DND-41 (cell line): ENCODE measurements at regions not wholly inside any gene's neighbourhood (a gene's known extent, or its start where the extent isn't known, plus 50 kb on each side); places are given as distances from the start of the nearest gene placed in this dataset.

Experiments
- ATAC-seq: fragments of 200-7000 bp; cut with Tn5 transposase; 3 replicates; pipeline ENCODE4 v1.9.1; 2021; ENCODE audit warnings: low read depth; ENCODE audit not compliant: insufficient read depth
- DNase-seq: peaks from one replicate; pipeline ENCODE4 v3.0.0-alpha.2; 2020
- H2AFZ ChIP-seq: 2 replicates; pipeline ENCODE4 v1.6.0; 2012; ENCODE audit warnings: low read depth, low read length
- H3K27ac ChIP-seq: 2 replicates; pipeline ENCODE4 v1.5.1; 2012; ENCODE audit warnings: low read length, inconsistent platforms
- H3K27me3 ChIP-seq: fragments of 200-600 bp; sonication (generic); 2 replicates; pipeline ENCODE4 v1.6.0; 2012; ENCODE audit warnings: low read length, mild to moderate bottlenecking, inconsistent platforms; ENCODE audit not compliant: insufficient read depth, poor library complexity
- H3K36me3 ChIP-seq: 2 replicates; pipeline ENCODE4 v1.5.1; 2012; ENCODE audit warnings: low read length, inconsistent platforms; ENCODE audit not compliant: insufficient read depth
- H3K4me1 ChIP-seq: 2 replicates; pipeline ENCODE4 v1.5.1; 2012; ENCODE audit warnings: mild to moderate bottlenecking, low read length; ENCODE audit not compliant: insufficient read depth
- H3K4me2 ChIP-seq: 2 replicates; pipeline ENCODE4 v1.6.0; 2012; ENCODE audit warnings: mild to moderate bottlenecking, moderate library complexity, low read length, inconsistent platforms; ENCODE audit not compliant: insufficient read depth
- H3K4me3 ChIP-seq, 2 experiments: fragments of 200-600 bp in 1 of 2; shearing (Covaris generic) in 1 of 2; 2 replicates each; pipeline ENCODE4 v1.5.1; 2012 to 2016; ENCODE audit warnings: inconsistent platforms in 2 of 2, low read length in 2 of 2, mild to moderate bottlenecking in 2 of 2, low read depth in 1 of 2, moderate library complexity in 1 of 2
- H3K79me2 ChIP-seq: 2 replicates; pipeline ENCODE4 v1.6.0; 2012; ENCODE audit warnings: low read length, inconsistent platforms; ENCODE audit not compliant: insufficient read depth
- H3K9ac ChIP-seq: 2 replicates; pipeline ENCODE4 v1.6.0; 2012; ENCODE audit warnings: low read depth, mild to moderate bottlenecking, inconsistent platforms, low read length, moderate library complexity
- H3K9me3 ChIP-seq: 2 replicates; pipeline ENCODE4 v1.5.1; 2012; ENCODE audit warnings: low read length, moderate library complexity, mild to moderate bottlenecking, inconsistent platforms; ENCODE audit not compliant: insufficient read depth, severe bottlenecking
- H4K20me1 ChIP-seq: 2 replicates; pipeline ENCODE4 v1.6.0; 2012; ENCODE audit warnings: low read length; ENCODE audit not compliant: insufficient read depth
- EZH2 ChIP-seq: IDR thresholded peaks from 3 replicates; pipeline ENCODE4 v1.6.1; 2012; ENCODE audit warnings: borderline replicate concordance, low read depth, mild to moderate bottlenecking, moderate library complexity, low read length, inconsistent platforms; ENCODE audit not compliant: severe bottlenecking
- TF ChIP-seq, protein P1 (sequence below): IDR thresholded peaks from 2 replicates; pipeline ENCODE4 v1.5.1; 2012; ENCODE audit warnings: borderline replicate concordance, low read length, moderate library complexity, mild to moderate bottlenecking; ENCODE audit not compliant: poor library complexity, severe bottlenecking; ENCODE audit errors: extremely low read depth

DNA sequence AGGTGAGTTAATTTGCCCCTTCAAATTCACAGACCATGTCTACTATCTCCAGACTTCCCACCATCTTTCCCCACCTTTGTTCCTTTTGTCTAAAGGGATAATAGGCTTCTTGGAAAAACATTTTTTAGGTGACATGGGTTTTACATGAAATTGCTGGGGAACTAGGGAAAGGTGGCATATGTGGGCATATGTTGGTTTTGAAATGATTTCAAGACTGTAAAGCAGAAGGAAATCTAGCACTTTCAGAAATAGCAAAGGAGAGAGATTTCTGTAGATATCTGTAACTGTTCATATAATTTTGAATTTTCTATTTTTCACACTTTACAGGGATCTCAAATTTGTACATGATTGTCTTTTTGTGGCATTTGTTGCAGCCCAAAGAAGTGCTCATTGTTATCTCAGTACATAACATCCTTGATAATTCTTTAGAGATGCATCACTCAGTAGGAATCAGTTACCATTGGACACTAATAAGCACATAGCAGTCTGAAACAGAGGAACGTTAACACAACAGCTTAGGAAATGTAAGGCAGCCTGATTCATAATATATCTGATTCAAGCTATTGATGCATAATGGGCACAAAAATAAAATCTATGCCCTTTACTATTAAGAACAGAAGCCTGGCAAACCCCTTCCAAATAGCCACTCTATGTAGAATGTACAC, 659.7 kb downstream of the CENPC start:
- Histone ChIP-seq H3K4me1 (no peaks in the 10 kb centered on the region), H3K36me3 (no peaks in the 10 kb centered on the region), H3K79me2 (no peaks in the 10 kb centered on the region), H3K27me3 (no peaks in the 10 kb centered on the region), H3K9ac (no peak overlapping the region), H3K9me3 (peaks cover 6% of the 10 kb centered on the region), H3K4me2 (no peak overlapping the region), H3K4me3 (no peak overlapping the region), H4K20me1 (no peaks in the 10 kb centered on the region), H2AFZ (no peak overlapping the region), H3K27ac (no peak overlapping the region)
- TF ChIP-seq EZH2: no peak
- TF ChIP-seq, protein P1, sequence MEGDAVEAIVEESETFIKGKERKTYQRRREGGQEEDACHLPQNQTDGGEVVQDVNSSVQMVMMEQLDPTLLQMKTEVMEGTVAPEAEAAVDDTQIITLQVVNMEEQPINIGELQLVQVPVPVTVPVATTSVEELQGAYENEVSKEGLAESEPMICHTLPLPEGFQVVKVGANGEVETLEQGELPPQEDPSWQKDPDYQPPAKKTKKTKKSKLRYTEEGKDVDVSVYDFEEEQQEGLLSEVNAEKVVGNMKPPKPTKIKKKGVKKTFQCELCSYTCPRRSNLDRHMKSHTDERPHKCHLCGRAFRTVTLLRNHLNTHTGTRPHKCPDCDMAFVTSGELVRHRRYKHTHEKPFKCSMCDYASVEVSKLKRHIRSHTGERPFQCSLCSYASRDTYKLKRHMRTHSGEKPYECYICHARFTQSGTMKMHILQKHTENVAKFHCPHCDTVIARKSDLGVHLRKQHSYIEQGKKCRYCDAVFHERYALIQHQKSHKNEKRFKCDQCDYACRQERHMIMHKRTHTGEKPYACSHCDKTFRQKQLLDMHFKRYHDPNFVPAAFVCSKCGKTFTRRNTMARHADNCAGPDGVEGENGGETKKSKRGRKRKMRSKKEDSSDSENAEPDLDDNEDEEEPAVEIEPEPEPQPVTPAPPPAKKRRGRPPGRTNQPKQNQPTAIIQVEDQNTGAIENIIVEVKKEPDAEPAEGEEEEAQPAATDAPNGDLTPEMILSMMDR: no peak
- DNase-seq: no peak
- ATAC-seq: no peak

GRCh38 chr4:66876946-66877345, 668.4 kb downstream of the CENPC start:
- Histone ChIP-seq H3K9me3 (no peaks in the 10 kb centered on the region), H4K20me1 (no peaks in the 10 kb centered on the region), H3K9ac (no peak overlapping the region), H3K79me2 (no peaks in the 10 kb centered on the region), H3K27me3 (no peaks in the 10 kb centered on the region), H3K4me1 (no peaks in the 10 kb centered on the region), H3K4me3 (no peak overlapping the region), H3K36me3 (no peaks in the 10 kb centered on the region), H3K4me2 (no peak overlapping the region), H3K27ac (no peak overlapping the region), H2AFZ (0 out of 2 replicates have a peak overlapping the region, but pooled peaks have one; percentile 27)
- DNase-seq: no peak
- no peak for ATAC-seq
- TF ChIP-seq, protein P1: no peak
- TF ChIP-seq EZH2: no peak

GRCh38 chr4:66872661-66873060, 672.6 kb downstream of the CENPC start:
- Histone ChIP-seq H3K4me1 (no peaks in the 10 kb centered on the region), H3K27me3 (no peaks in the 10 kb centered on the region), H3K27ac (no peak overlapping the region), H3K4me3 (no peak overlapping the region), H3K79me2 (no peaks in the 10 kb centered on the region), H3K9me3 (no peaks in the 10 kb centered on the region), H3K9ac (no peak overlapping the region), H2AFZ (no peak overlapping the region), H4K20me1 (no peaks in the 10 kb centered on the region), H3K36me3 (no peaks in the 10 kb centered on the region), H3K4me2 (no peak overlapping the region)
- ATAC-seq: no peak
- TF ChIP-seq, protein P1: no peak
- TF ChIP-seq EZH2: no peak
- DNase-seq: no peak

- no peak overlapping the region for H3K4me3 ChIP-seq
- TF ChIP-seq, protein P1: no peak
- no peak for TF ChIP-seq EZH2
Observed at GRCh38 chr4:66863481-66863880, 681.8 kb downstream of the CENPC start.

More at GRCh38 chr4:66863481-66863880, 681.8 kb downstream of the CENPC start:
- Histone ChIP-seq H3K79me2 (no peaks in the 10 kb centered on the region), H3K27ac (no peak overlapping the region), H3K36me3 (no peaks in the 10 kb centered on the region), H4K20me1 (no peaks in the 10 kb centered on the region), H3K4me2 (no peak overlapping the region), H3K9ac (no peak overlapping the region), H3K4me1 (no peaks in the 10 kb centered on the region), H3K9me3 (no peaks in the 10 kb centered on the region), H2AFZ (no peak overlapping the region), H3K27me3 (no peaks in the 10 kb centered on the region)
- no peak for DNase-seq
- ATAC-seq: no peak
